ENCODE measurements at regions not wholly inside any gene's neighbourhood (a gene's known extent, or its start where the extent isn't known, plus 50 kb on each side); places are given as distances from the start of the nearest gene placed in this dataset.

GRCh38 chr7:81236560-81236959 is 317.7 kb upstream of the SEMA3C start:
- TF ChIP-seq POLR2A (IDR thresholded peaks at IDR 0.05) (no peak), CTCF (IDR thresholded peaks at IDR 0.05) (no peak), EP300 (IDR thresholded peaks at IDR 0.05) (no peak)

Data from ovary (tissue), 3 donors.